Trophoblast cell (in vitro differentiated cells and primary cell): ENCODE measurements at regions not wholly inside any gene's neighbourhood (a gene's known extent, or its start where the extent isn't known, plus 50 kb on each side); places are given as distances from the start of the nearest gene placed in this dataset.

Experiments used
- DNase-seq, 2 donors: peaks; one replicate each; pipeline ENCODE4 v3.0.0-alpha.2; 2016
- H2AFZ ChIP-seq: 2 replicates; pipeline ENCODE4 v1.6.1; 2013; ENCODE audit warnings: low read length, moderate library complexity, mild to moderate bottlenecking; ENCODE audit not compliant: insufficient read depth, poor library complexity
- H2AK5ac ChIP-seq: 2 replicates; pipeline ENCODE4 v1.6.1; 2013; ENCODE audit warnings: mild to moderate bottlenecking, low read length
- H2BK120ac ChIP-seq: 2 replicates; pipeline ENCODE4 v1.6.1; 2013; ENCODE audit warnings: low read length, mild to moderate bottlenecking, moderate library complexity; ENCODE audit not compliant: insufficient read depth, poor library complexity
- H2BK12ac ChIP-seq: 2 replicates; pipeline ENCODE4 v1.6.1; 2013; ENCODE audit warnings: mild to moderate bottlenecking, low read length, moderate library complexity
- H2BK5ac ChIP-seq: 2 replicates; pipeline ENCODE4 v1.6.1; 2013; ENCODE audit warnings: low read length, low read depth, moderate library complexity, mild to moderate bottlenecking; ENCODE audit not compliant: poor library complexity
- H3K14ac ChIP-seq: 2 replicates; pipeline ENCODE4 v1.6.1; 2013; ENCODE audit warnings: mild to moderate bottlenecking, low read length
- H3K18ac ChIP-seq: 2 replicates; pipeline ENCODE4 v1.6.1; 2013; ENCODE audit warnings: mild to moderate bottlenecking, low read length
- H3K23ac ChIP-seq: 2 replicates; pipeline ENCODE4 v1.6.1; 2013; ENCODE audit warnings: low read length
- H3K27ac ChIP-seq: 2 replicates; pipeline ENCODE4 v1.5.1; 2013; ENCODE audit warnings: low read depth, mild to moderate bottlenecking, inconsistent platforms, low read length, moderate library complexity
- H3K27me3 ChIP-seq: 2 replicates; pipeline ENCODE4 v1.6.1; 2013; ENCODE audit warnings: inconsistent platforms, mild to moderate bottlenecking, low read length, moderate library complexity; ENCODE audit not compliant: insufficient read depth
- H3K36me3 ChIP-seq, 2 experiments: 1 replicate in 1 of 2; 2 replicates in 1 of 2; pipeline ENCODE4 v1.6.1; 2013; ENCODE audit warnings: low read length in 2 of 2, mild to moderate bottlenecking in 2 of 2, moderate library complexity in 1 of 2; ENCODE audit not compliant: insufficient read depth in 2 of 2, control insufficient read depth in 1 of 2
- H3K4ac ChIP-seq: 2 replicates; pipeline ENCODE4 v1.6.1; 2013; ENCODE audit warnings: low read depth, mild to moderate bottlenecking, low read length, moderate library complexity
- H3K4me1 ChIP-seq, 2 experiments: 1 replicate in 1 of 2; 2 replicates in 1 of 2; pipeline ENCODE4 v1.6.1; 2013; ENCODE audit warnings: low read length in 2 of 2, mild to moderate bottlenecking in 2 of 2, moderate library complexity in 1 of 2; ENCODE audit not compliant: insufficient read depth in 2 of 2, control insufficient read depth in 1 of 2
- H3K4me2 ChIP-seq: 2 replicates; pipeline ENCODE4 v1.6.1; 2013; ENCODE audit warnings: inconsistent platforms, mild to moderate bottlenecking, low read length, moderate library complexity
- H3K4me3 ChIP-seq: 2 replicates; pipeline ENCODE4 v1.5.1; 2013; ENCODE audit warnings: mild to moderate bottlenecking, low read depth, low read length, inconsistent platforms
- H3K79me1 ChIP-seq: one replicate; pipeline ENCODE4 v1.6.1; 2013; ENCODE audit warnings: low read length
- H3K79me2 ChIP-seq: 2 replicates; pipeline ENCODE4 v1.6.1; 2013; ENCODE audit warnings: low read length, mild to moderate bottlenecking; ENCODE audit not compliant: control insufficient read depth, insufficient read depth, poor library complexity
- H3K9ac ChIP-seq: 2 replicates; pipeline ENCODE4 v1.6.1; 2013; ENCODE audit warnings: mild to moderate bottlenecking, low read length
- H3K9me3 ChIP-seq: 2 replicates; pipeline ENCODE4 v1.6.1; 2013; ENCODE audit warnings: low read depth, mild to moderate bottlenecking, control low read depth, inconsistent platforms, low read length; ENCODE audit not compliant: insufficient read depth
- H4K12ac ChIP-seq: 2 replicates; pipeline ENCODE4 v1.6.1; 2013; ENCODE audit warnings: low read depth, mild to moderate bottlenecking, low read length, moderate library complexity
- H4K8ac ChIP-seq: 2 replicates; pipeline ENCODE4 v1.6.1; 2013; ENCODE audit warnings: low read depth, mild to moderate bottlenecking, low read length, moderate library complexity
- H4K91ac ChIP-seq: one replicate; pipeline ENCODE4 v1.6.1; 2013; ENCODE audit warnings: low read depth, mild to moderate bottlenecking, low read length, moderate library complexity
- WGBS: extraction: QIAGEN DNeasy Blood & Tissue Kit; methylation state at CpG from one replicate; pipeline ENCODE4 v1.1.7; 2013; ENCODE audit warnings: missing lambda C conversion rate; ENCODE audit not compliant: insufficient read length, insufficient coverage; ENCODE audit errors: extremely low coverage; 5-methylcytosine and 5-hydroxymethylcytosine counted together

DNA sequence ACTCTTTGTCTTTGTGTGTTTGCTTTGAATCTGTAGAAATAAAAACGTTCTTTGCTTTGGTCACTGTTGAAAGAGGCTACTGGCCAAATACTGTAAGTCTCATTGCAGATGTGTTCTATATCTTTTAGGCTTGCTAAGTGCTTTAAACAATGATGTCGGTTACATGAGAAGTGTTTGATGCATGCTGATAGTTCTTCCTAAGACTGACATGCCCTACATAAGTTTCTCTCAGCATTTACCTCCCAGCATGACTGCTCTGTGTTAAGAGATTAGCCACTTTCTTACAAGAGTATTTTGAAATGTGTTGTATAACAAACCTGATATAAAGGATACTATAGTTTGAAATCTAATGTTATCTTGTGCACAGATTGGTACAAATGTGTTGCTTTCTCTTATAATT, 1088.7 kb downstream of the NSUN3 start:
- Histone ChIP-seq H3K9ac (no peak overlapping the region), H3K4me3 (no peak overlapping the region)

GRCh38 chr3:95154766-95155165, 1091.9 kb downstream of the NSUN3 start:
- no peak overlapping the region for H3K18ac ChIP-seq
- WGBS, result no CpG with 5 or more reads among the region's 2 CpGs

More for the DNA sequence above, 1088.7 kb downstream of the NSUN3 start:
- H3K4me2 ChIP-seq, result no peak overlapping the region
- H2BK120ac ChIP-seq, result no peak overlapping the region
- H3K79me1 ChIP-seq, result no peaks in the 10 kb centered on the region
- H4K8ac ChIP-seq, result no peak overlapping the region
- no peak for DNase-seq
- H2AFZ ChIP-seq, result no peak overlapping the region
- no peak overlapping the region for H2BK5ac ChIP-seq
- H3K27me3 ChIP-seq, result no peaks in the 10 kb centered on the region
- no peak overlapping the region for H3K27ac ChIP-seq
- no CpG with 5 or more reads among the region's 2 CpGs for WGBS
- no peak overlapping the region for H3K23ac ChIP-seq
- no peaks in the 10 kb centered on the region for H3K36me3 ChIP-seq
- H3K79me2 ChIP-seq, result no peaks in the 10 kb centered on the region
- H2BK12ac ChIP-seq, result no peak overlapping the region
- H4K12ac ChIP-seq, result no peak overlapping the region
- H3K14ac ChIP-seq, result no peak overlapping the region
- no peaks in the 10 kb centered on the region for H3K9me3 ChIP-seq
- no peaks in the 10 kb centered on the region for H3K4me1 ChIP-seq
- no peak overlapping the region for H3K4ac ChIP-seq
- no peak overlapping the region for H4K91ac ChIP-seq
- no peak overlapping the region for H3K18ac ChIP-seq
- no peak overlapping the region for H2AK5ac ChIP-seq

DNA sequence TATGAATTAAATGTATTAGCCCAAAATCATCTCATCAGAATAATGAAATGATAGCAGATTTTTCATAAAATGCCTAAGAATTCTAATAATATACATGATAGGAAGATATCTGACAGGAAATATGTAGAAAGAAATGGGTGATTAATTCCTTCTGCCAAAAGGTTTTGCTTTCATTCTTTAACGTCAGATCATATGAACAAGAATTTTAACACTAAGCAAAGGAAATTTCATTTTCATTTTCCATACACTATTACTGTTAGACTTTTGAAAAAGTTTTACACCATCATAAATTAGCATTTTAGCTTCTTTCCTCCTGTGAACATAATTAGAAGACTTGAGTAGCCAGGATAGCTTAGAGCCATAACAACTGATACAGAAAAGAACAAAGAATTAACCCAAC, 1099.9 kb downstream of the NSUN3 start:
- Histone ChIP-seq H2BK120ac (no peak overlapping the region), H2BK5ac (no peak overlapping the region), H3K23ac (no peak overlapping the region), H3K27me3 (no peaks in the 10 kb centered on the region), H3K36me3 (no peaks in the 10 kb centered on the region), H3K79me2 (no peaks in the 10 kb centered on the region), H3K27ac (no peak overlapping the region), H3K14ac (no peak overlapping the region), H2BK12ac (no peak overlapping the region), H3K18ac (no peak overlapping the region), H3K79me1 (no peaks in the 10 kb centered on the region), H3K4me2 (no peak overlapping the region), H3K4ac (no peak overlapping the region), H2AFZ (no peak overlapping the region), H3K4me3 (no peak overlapping the region), H3K9ac (no peak overlapping the region), H3K9me3 (no peaks in the 10 kb centered on the region), H4K8ac (no peak overlapping the region), H4K91ac (no peak overlapping the region), H2AK5ac (no peak overlapping the region), H4K12ac (no peak overlapping the region), H3K4me1 (no peaks in the 10 kb centered on the region)
- no peak for DNase-seq
- no CpG with 5 or more reads among the region's 1 CpG for WGBS

More at GRCh38 chr3:95154766-95155165, 1091.9 kb downstream of the NSUN3 start:
- no peaks in the 10 kb centered on the region for H3K9me3 ChIP-seq
- H3K4ac ChIP-seq, result no peak overlapping the region
- no peak overlapping the region for H3K4me2 ChIP-seq
- no peak overlapping the region for H3K9ac ChIP-seq
- H4K91ac ChIP-seq, result no peak overlapping the region
- DNase-seq, result no peak
- no peak overlapping the region for H4K8ac ChIP-seq
- H3K4me3 ChIP-seq, result no peak overlapping the region
- H3K4me1 ChIP-seq, result no peaks in the 10 kb centered on the region
- H2BK5ac ChIP-seq, result no peak overlapping the region
- H3K79me1 ChIP-seq, result no peaks in the 10 kb centered on the region
- no peak overlapping the region for H2AK5ac ChIP-seq
- no peak overlapping the region for H2AFZ ChIP-seq
- no peaks in the 10 kb centered on the region for H3K79me2 ChIP-seq
- H4K12ac ChIP-seq, result no peak overlapping the region
- H3K36me3 ChIP-seq, result no peaks in the 10 kb centered on the region
- no peaks in the 10 kb centered on the region for H3K27me3 ChIP-seq
- H3K27ac ChIP-seq, result no peak overlapping the region
- H3K14ac ChIP-seq, result no peak overlapping the region
- H2BK120ac ChIP-seq, result no peak overlapping the region
- H2BK12ac ChIP-seq, result no peak overlapping the region
- H3K23ac ChIP-seq, result no peak overlapping the region

DNA sequence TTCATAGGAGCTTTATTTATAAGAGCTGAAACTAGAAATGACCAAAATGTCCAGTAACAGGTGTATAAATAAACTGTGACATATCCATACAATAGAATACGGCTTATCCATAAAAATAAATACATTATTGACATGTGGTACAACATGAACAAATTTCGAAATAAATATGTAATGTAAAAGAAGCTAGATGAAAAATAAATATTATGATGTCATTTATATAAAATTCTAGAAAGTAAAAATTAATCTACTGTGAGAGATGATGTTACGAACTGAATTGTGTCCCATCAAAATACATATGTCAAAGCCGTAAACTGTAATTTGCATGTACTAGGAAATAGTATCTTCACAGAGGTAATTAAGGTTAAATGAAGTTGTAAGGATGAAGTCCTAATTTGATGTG, 1104.9 kb downstream of the NSUN3 start:
- Histone ChIP-seq H2BK120ac (no peak overlapping the region), H3K9ac (no peak overlapping the region), H2AFZ (no peak overlapping the region), H3K4me3 (no peak overlapping the region), H4K12ac (no peak overlapping the region), H3K4me1 (no peaks in the 10 kb centered on the region), H3K14ac (no peak overlapping the region), H3K9me3 (no peaks in the 10 kb centered on the region), H4K91ac (no peak overlapping the region), H3K4ac (no peak overlapping the region), H2BK5ac (no peak overlapping the region), H3K79me2 (no peaks in the 10 kb centered on the region), H4K8ac (no peak overlapping the region), H3K18ac (no peak overlapping the region), H2AK5ac (no peak overlapping the region), H3K79me1 (no peaks in the 10 kb centered on the region), H2BK12ac (no peak overlapping the region), H3K23ac (no peak overlapping the region), H3K36me3 (no peaks in the 10 kb centered on the region), H3K27ac (no peak overlapping the region), H3K4me2 (no peak overlapping the region), H3K27me3 (no peaks in the 10 kb centered on the region)
- WGBS, result no CpG with 5 or more reads among the region's 4 CpGs
- DNase-seq, result no peak
